ENCODE measurements at regions not wholly inside any gene's neighbourhood (a gene's known extent, or its start where the extent isn't known, plus 50 kb on each side); places are given as distances from the start of the nearest gene placed in this dataset.

- ATAC-seq: no peak
- no peak for TF ChIP-seq RARB (CRISPR knock-in tag; IDR thresholded peaks at IDR 0.05)
- no peak for TF ChIP-seq ZFP3 (CRISPR knock-in tag; IDR thresholded peaks at IDR 0.05)
Observed at GRCh38 chrX:112521676-112522075, 158.1 kb downstream of the LHFPL1 start.

- ATAC-seq: no peak
Observed at GRCh38 chrX:112520124-112520523, 159.6 kb downstream of the LHFPL1 start.

More at GRCh38 chrX:112520124-112520523, 159.6 kb downstream of the LHFPL1 start:
- no peak for TF ChIP-seq TOX (CRISPR knock-in tag; IDR thresholded peaks at IDR 0.05; ENCODE audit: borderline replicate concordance)
- no peak for TF ChIP-seq ZFP30 (CRISPR knock-in tag; IDR thresholded peaks at IDR 0.05)
- no peak for TF ChIP-seq ZNF8 (CRISPR knock-in tag; IDR thresholded peaks at IDR 0.05)
- no peak for TF ChIP-seq ZC3H10 (CRISPR knock-in tag; IDR thresholded peaks at IDR 0.05)
- no peak for TF ChIP-seq SNAI2 (CRISPR knock-in tag; IDR thresholded peaks at IDR 0.05)
- TF ChIP-seq BACH2 (CRISPR knock-in tag; IDR thresholded peaks at IDR 0.05; ENCODE audit: borderline replicate concordance): no peak
- no peak for TF ChIP-seq TSHZ2 (CRISPR knock-in tag; IDR thresholded peaks at IDR 0.05)
- TF ChIP-seq ESRRG (CRISPR knock-in tag; IDR thresholded peaks at IDR 0.05): no peak
- no peak for TF ChIP-seq ISL1 (CRISPR knock-in tag; IDR thresholded peaks at IDR 0.05)
- no peak for TF ChIP-seq PATZ1 (CRISPR knock-in tag; IDR thresholded peaks at IDR 0.05; ENCODE audit: borderline replicate concordance)
- TF ChIP-seq TCF4 (CRISPR knock-in tag; IDR thresholded peaks at IDR 0.05; ENCODE audit: borderline replicate concordance): no peak
- no peak for TF ChIP-seq ZFP3 (CRISPR knock-in tag; IDR thresholded peaks at IDR 0.05)
- no peak for TF ChIP-seq CSRNP3 (CRISPR knock-in tag; IDR thresholded peaks at IDR 0.05)
- no peak for TF ChIP-seq ARNTL (CRISPR knock-in tag; IDR thresholded peaks at IDR 0.05; ENCODE audit: borderline replicate concordance, low read depth)
- no peak for TF ChIP-seq CSDC2 (CRISPR knock-in tag; IDR thresholded peaks at IDR 0.05)
- no peak for TF ChIP-seq OSR1 (CRISPR knock-in tag; IDR thresholded peaks at IDR 0.05)
- TF ChIP-seq CREB5 (CRISPR knock-in tag; IDR thresholded peaks at IDR 0.05; ENCODE audit: low read depth): no peak
- TF ChIP-seq POU6F1 (CRISPR knock-in tag; IDR thresholded peaks at IDR 0.05; ENCODE audit: borderline replicate concordance, low read depth): no peak
- TF ChIP-seq ZNF565 (CRISPR knock-in tag; conservative IDR thresholded peaks at IDR 0.05; ENCODE audit: low read depth): no peak

All from SK-N-SH treated with all-trans-retinoic acid at 6 μM for 48 hours (cell line).